Activated naive CD4-positive, alpha-beta T cell treated with Interleukin-2 at 50 U/mL for 16 hours (primary cell): ENCODE measurements at regions not wholly inside any gene's neighbourhood (a gene's known extent, or its start where the extent isn't known, plus 50 kb on each side); places are given as distances from the start of the nearest gene placed in this dataset.

ENCODE experiments used
- DNase-seq: peaks from one replicate; pipeline ENCODE4 v3.0.0-alpha.2; 2020

DNA sequence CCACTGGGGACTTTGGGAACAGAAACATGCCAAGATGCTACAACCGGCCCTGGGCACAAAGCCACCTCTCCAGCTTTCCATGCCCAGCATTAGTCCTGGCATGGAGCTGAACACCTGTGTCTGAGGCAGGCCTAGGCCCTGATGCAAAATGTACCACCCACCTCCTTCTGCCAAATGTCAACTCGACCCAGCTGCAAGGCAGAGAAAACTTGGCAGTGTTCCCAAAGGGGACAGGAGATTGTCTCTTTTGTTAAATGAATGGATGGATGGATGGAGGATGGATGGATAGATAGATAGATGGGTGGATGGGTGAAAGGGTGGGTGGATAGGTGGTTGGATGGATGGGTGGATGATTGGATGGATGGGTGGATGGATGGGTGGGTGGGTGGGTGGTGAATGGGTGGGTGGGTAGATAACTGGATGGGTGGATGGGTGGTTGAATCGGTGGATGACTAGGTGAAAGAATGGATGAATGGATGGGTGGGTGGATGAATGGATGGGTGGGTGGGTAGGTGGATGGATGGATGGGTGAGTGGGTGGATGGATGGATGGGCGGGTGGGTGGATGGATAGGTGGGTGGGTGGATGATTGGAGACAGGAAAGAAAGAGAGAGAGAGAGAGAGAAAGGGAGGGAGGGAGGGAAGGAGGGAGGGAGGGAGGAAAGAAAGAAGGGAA is 73.4 kb upstream of the TNRC6C start:
- DNase-seq, result no peak

- DNase-seq, result no peak
Measured at GRCh38 chr17:77885678-77886386, 72.7 kb upstream of the TNRC6C start.

DNA sequence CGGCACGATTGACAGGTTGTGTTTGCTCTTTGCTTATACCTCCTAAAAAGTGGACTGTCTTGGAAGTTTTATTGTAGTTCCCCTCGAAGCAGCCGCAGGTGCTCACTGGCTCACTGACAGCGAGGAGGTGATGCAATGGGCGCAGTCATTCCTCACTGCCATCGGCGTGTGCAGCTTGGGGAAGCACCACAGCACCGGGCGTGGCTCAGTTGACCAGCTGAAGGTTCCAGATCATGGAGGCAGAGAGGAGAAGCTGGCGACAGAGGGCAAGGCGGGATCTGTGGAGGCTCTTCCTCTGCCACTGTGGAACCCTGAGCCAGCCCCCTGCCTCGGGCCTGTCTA is 72.1 kb upstream of the TNRC6C start:
- DNase-seq, result no peak

DNA sequence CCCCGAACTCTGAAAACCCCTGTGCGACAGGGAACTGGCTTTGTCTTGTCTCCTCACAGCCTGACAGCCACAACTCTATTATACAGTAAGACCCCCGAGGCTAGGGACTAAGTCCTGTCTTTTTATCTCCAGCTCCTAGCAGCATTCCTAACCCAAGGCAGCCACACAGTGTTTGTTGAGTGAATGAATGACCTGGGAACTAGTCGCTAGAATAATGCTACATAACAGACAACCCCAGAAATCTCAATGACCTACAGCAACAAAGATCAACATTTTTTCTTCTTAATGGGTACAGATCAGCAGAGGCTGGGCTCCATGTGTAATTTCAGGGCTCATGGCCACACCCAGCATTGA is 71.4 kb upstream of the TNRC6C start:
- no peak for DNase-seq

DNA sequence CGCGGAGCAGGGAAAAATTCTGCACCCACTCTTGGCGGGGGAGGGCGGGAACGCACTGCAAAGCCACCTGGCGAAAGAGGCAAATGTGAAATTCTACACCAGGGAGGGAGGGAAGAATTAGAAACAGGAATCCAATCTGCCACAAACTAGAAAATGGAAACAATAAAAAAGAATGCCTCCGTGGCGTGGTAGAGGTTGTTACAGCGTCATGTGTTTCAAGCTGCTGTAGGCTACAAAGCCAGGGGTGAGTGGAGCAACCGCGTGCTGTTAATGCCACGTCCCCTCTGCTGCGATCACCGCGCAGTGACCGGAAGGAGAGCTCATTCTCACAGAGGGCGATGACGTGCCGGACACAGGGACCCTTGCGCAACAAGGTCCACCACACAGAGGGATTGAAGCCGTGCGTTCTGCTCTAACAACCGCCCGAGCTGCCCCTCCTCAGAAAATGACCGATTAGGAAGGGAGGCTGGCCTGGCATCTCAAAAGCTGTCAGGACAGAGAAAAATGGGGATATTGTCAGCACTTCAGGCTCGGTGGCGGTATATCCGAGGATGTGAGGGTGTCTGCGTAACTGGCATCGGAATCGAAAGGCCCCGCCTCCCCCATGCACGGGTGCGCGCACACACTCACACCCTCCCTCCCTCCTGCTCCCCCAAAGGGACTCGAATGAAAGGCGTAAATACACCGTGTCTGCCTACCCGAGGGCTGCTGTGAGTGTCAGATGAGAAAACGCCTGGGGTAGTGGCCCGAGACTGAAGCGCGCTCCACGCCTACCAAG is 70.8 kb upstream of the TNRC6C start:
- peak; percentile 74 for DNase-seq

- DNase-seq, result no peak
Measured at GRCh38 chr17:77888242-77889134, 70.0 kb upstream of the TNRC6C start.

DNA sequence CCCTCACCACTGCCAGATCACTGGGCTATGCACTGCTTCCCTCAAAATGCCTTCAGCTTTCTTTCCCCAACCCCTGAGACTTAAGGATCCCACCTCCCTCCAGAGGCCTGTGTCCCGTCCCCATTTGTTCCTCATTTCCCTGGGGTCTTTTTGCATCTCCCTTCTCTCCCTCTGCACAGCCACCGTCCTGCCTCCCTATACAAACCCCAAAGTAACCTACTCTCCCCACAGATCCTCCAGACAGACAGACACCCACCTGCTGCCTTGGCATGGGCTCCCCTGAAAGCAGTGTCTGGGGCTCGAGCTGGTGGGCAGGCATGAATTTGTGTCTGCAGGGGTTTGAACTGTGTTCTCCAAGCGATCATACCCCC is 69.4 kb upstream of the TNRC6C start:
- DNase-seq, result no peak

DNA sequence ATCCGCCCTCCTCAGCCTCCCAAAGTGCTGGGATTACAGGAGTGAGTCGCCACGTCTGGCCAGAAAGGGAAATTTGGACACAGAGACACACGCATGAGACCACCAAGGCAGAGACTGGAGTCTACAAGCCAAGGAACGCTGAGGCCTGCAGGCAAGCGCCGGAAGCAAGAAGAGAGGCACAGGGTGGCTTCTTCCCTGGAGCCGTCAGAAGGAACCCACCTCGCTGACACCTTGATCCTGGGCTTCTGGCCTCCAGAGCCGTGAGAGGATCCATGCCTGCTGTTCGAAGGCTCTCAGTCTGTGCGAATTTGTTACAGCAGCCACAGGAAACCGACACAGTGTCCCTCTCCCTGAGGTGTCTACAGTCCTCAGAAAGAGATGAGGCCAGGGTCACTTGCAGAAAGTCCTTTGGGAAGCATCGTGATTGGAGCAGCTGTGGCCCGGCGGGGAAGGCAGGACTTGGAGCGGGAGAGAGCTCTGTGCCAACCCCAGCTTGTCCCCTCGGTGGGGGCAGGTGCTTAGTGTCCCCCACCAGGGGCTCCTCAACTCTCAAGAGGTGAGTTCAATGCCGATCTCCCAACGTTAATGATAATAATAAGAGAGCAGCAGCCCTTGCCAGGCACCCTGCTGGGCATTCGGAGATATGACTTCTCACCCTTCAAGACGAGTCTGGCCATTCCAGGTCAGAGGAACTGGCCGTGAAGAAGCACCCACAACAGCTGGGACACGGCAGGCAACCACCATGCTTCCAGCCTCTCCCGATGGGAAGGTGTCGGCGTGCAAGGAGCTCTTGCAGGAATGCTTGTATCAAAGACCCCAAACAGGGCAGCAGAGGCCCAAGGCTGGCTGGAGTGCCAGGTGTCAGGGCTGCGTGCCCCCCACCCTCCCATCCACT is 68.4 kb upstream of the TNRC6C start:
- DNase-seq, result no peak

GRCh38 chr17:77890771-77891170 is 67.7 kb upstream of the TNRC6C start:
- no peak for DNase-seq

DNA sequence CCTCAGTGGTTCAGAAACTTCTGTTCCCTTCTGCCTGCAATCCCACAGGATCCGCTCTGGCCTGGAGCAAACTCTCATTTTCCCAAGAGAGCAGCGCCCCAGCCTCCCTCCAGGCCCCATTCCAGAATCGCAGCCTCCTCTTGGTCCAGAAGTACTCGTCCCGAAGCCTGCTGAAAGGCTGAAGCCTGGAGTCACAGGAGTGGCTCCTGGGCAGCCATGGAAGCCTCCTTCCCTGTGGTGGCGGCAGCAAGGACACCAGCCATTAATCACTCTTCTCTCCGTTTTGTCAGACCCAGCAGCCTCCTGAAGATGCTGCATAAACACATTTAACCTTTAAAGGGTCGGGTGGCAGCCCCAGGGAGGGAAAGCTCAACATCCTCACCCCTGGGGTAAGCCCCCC is 66.9 kb upstream of the TNRC6C start:
- DNase-seq, result no peak

GRCh38 chr17:77892031-77892430 is 66.5 kb upstream of the TNRC6C start:
- no peak for DNase-seq

GRCh38 chr17:77892469-77893143 is 65.9 kb upstream of the TNRC6C start:
- DNase-seq, result no peak

DNA sequence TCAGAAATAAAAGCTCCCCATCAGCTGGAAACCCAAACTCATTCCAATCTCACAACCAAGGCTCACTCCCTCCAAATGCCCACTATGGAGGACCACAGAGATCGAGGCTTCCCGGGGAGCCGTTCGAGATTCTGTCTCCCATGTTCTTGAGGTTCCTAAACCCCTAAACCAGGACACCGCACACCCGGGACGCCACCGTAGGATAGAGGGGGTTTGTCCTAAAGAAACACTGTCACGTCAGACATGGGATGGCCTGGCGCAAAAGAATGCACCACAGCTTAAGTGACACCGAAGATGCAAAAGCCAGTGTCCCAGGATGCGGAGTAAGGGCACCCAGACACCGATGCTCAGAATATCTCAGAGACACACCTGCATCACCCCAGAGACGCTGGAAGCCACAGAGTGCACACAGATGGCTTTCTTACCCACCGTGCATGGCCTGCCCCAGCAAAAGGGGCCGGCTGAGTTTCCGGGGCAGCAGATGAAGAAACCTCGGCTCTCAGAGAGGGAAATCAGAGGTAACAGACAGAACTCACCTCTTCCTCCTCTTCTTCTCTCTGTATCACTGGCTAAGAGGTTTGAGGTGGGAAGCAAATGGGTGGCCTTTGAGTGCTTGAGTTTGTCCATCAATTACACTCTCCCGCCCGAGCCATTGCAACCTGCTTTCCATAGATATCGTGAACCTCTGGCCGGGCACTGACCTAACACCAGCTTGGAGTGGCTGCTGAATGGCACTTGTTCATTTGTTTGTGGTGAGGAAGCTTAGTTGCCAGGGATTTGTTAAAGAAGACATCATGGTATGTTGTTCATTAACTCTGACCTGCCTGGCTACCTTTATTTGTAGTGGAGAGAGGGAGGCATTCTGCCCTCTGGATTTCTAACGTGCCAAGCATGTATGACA is 65.1 kb upstream of the TNRC6C start:
- DNase-seq, result no peak

DNA sequence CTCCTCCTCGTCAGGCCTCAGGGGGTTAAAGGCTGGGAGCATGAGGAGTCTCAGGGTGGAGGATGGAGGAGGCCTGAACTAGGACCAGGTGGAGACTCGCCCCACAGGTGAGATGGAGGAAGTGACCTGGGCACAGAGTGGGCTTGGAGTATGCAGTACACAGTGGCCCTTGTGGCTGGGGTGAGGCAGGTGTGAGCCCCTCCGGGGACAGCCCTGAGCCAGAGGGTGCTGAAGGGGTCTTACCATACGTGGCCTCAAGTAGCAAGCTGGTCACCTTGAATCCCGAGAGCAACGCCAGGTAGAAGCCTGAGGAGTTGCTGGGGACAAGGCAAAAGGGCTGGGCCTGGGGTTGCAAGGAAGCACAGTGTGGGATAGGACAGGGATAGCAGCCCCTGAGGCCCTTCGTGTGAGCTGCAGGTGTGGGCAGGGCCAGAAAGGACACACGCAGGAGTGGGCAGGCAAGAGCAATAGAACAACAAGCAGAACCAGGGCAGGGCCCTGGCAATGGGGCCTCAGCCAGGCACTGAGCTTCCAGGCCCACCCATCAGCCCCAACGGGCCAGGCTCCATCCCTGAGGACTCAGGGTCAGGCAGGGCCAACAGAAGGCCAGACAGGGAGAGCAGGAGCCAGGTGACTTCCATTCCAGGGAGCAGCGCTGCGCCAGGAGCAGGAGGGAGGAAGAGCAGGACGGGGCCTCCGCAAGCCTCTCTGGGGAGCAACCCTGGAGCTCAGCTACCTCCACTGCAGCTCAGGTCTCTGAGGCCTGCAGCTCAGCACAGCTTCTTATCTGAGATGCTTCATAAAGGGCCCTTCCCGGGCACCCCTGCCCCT is 64.2 kb upstream of the TNRC6C start:
- DNase-seq, result no peak

DNA sequence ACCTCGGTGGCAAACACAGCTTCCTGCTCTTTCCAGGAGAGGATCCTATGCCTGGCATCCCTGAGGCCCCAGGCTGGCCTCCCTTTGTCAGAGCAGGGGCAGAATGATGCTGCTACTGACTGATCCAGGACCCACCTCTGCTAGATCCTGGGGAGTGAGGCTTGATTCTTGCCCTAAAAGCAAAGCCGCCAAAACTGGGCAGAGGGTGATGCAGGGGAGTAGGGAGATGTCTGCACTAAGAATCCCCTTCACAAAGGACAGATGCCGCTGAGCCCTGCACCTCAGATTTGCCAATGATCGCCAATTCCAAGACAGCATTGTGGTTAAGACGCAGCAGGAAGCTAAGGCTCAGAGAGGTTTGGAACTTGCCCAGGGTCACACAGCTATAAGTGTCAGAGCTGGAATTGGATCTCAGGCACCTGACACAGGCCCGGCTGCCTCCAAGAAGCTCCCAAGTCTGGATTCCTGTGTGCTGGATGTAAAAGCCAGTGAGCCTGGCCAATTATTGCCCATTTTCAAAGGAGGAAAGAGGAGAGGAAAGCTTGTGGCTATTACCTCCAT is 60.7 kb upstream of the TNRC6C start:
- DNase-seq, result no peak

DNA sequence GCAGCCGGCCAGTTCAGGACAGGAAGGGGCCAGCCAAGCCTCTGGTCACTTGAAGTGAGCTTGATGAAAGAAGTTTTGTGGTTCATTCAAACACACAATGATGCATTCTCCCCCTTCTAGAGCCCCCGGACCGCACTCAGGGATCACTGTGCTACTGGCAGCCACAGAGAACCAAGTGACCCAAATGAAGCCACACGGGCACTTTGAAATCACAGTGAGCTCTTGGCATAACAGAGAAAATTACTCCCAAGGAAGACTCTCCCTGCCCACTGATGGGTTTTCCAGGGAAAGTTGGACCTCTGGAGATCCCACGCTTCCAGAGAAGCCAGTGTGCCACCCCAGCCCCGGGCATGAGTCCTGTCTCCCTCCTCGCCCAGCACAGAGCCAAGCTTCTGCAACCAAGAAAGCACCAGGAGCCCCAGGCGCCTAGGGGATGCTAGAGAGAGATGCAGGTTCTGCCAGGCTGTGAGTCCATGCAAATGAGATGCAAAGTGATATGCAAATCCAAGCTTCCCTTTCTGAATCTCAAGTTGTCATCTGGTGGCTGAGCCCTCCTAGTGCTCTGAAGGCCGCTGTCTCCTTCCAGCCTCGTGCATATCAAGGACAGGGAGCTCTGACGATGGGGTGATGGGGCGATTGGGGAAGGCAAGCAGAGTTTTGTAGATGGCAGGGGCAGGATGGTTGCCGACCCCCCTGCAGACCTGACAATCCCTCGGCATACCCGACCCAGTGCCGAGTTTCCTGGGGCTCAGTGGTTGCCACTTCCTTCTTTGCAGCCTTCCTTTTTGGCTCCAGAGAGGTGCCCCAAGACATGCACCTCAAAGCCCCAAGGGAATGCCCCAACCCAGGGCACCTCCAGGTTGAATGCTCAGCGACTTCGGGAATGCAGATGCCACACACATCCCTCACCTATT is 59.7 kb upstream of the TNRC6C start:
- no peak for DNase-seq

GRCh38 chr17:77899498-77899897 is 59.0 kb upstream of the TNRC6C start:
- no peak for DNase-seq

GRCh38 chr17:77901481-77901880 is 57.0 kb upstream of the TNRC6C start:
- no peak for DNase-seq
